Putamen (tissue), 1 donor: ENCODE measurements at regions not wholly inside any gene's neighbourhood (a gene's known extent, or its start where the extent isn't known, plus 50 kb on each side); places are given as distances from the start of the nearest gene placed in this dataset.

Experiments
- DNase-seq: peaks from one replicate; pipeline ENCODE4 v3.0.0-alpha.2; 2016; ENCODE audit warnings: low spot score

DNA sequence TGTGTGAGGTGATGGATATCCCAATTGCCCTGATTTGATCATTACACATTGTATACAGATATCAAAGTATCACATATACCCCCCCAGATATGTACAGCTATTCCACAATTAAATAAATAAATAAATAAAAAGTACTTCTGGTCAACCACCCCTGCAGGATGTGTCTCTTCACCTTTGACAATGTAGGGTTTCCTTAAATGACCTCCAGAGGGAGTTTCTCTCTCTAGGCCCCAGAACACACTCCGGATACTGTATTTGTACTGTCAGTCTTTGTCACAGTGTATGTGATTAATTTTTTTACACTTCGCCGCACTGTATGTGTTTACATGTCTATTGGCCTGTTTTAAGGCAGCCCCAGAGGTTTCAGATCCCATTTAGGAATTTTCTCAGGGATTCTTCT lies 123.6 kb downstream of the ADCYAP1R1 start:
- DNase-seq: no peak

DNA sequence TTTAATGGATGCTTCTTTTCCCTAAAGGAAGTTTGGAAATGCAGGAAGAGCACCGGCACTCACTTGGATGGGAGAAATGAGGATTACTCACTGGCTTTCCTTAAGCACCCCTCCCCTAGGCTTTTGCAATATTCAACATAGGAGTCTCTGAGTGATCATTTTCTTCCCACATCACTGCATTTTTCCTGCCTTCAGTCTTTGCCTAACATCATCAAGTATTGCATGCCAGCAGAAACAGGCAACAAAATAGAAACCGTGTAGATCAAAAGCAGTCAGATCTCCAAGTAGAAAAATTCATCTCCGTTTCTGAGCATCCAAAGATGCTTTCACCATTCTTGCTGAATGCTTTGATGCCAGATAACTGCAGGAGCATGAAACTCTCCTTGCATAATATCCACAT lies 119.9 kb downstream of the ADCYAP1R1 start:
- peak; percentile 45 for DNase-seq

DNA sequence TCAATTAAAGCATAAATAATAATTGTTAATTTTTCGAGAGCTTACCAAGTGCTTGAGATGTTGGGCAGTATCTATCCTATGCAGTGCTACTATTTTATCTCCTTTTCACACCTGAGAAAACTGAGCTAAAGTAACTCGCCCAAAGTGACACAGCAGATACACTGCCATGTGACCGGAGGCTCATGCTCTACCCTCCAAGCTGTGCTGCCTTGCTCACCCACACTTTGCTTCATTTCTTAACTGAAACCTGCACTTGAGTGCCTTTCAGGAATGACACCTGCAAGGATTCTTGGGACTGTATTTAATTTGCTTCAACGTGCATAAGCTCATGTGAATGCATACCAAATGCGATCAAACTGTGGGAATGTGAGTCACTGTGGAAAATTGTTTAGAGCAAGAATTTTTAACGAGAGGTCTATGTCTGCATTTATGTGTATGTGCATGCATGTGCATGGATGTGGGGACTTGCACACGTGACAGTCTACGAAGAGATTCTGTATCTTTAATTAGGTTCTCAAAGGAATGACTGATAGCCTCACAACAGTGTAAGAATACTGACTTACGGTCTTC lies 119.2 kb downstream of the ADCYAP1R1 start:
- peak; percentile 58 for DNase-seq
